ENCODE measurements at regions not wholly inside any gene's neighbourhood (a gene's known extent, or its start where the extent isn't known, plus 50 kb on each side); places are given as distances from the start of the nearest gene placed in this dataset.

GRCh38 chr6:105753207-105753606 lies 332.9 kb upstream of the PRDM1 start:
- Mint-ChIP-seq H3K4me3 (ENCODE audit: low read depth) (no peak overlapping the region), H3K27me3 (peaks cover 10% of the 10 kb centered on the region), H3K36me3 (ENCODE audit: insufficient read depth) (no peaks in the 10 kb centered on the region), H3K27ac (no peak overlapping the region), H3K4me1 (ENCODE audit: low read depth) (peaks cover 2% of the 10 kb centered on the region), H3K9me3 (ENCODE audit: low read depth) (no peaks in the 10 kb centered on the region)
- DNase-seq (ENCODE audit: low spot score, unreplicated experiment): no peak
- no peak for TF ChIP-seq CTCF (IDR thresholded peaks at IDR 0.05; ENCODE audit: unreplicated experiment)

DNA sequence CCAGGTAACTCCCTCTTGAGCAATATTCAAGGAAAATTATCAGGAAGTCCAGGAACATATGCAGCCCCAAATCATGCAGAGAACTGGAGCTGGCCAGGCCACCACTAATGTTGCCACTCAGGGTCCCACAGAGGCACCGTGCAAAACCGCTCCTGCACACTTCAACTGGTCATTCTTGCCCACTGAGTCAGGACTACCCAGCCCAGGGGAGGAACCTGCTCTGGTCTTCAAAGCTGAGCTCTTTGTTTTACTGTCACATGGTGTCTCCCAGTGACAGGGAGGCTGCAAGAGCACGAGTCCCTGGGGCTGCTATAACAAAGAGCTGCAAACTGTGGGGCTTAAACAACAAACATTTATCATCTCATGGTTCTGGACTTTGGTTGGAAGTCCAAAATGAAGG lies 336.0 kb upstream of the PRDM1 start:
- Mint-ChIP-seq H3K27ac (no peak overlapping the region), H3K9me3 (ENCODE audit: low read depth) (no peaks in the 10 kb centered on the region), H3K4me3 (ENCODE audit: low read depth) (no peak overlapping the region), H3K36me3 (ENCODE audit: insufficient read depth) (no peaks in the 10 kb centered on the region), H3K4me1 (ENCODE audit: low read depth) (peaks cover 2% of the 10 kb centered on the region), H3K27me3 (peaks cover 3% of the 10 kb centered on the region)
- DNase-seq (ENCODE audit: low spot score, unreplicated experiment): no peak
- no peak for TF ChIP-seq CTCF (IDR thresholded peaks at IDR 0.05; ENCODE audit: unreplicated experiment)

- no peak overlapping the region for H3K27ac Mint-ChIP-seq
- H3K4me1 Mint-ChIP-seq (ENCODE audit: low read depth): peaks cover 2% of the 10 kb centered on the region
- TF ChIP-seq CTCF (IDR thresholded peaks at IDR 0.05; ENCODE audit: unreplicated experiment): no peak
- H3K27me3 Mint-ChIP-seq: peaks cover 7% of the 10 kb centered on the region
- H3K4me3 Mint-ChIP-seq (ENCODE audit: low read depth): no peak overlapping the region
- DNase-seq (ENCODE audit: low spot score, unreplicated experiment): no peak
- H3K9me3 Mint-ChIP-seq (ENCODE audit: low read depth): no peaks in the 10 kb centered on the region
- no peaks in the 10 kb centered on the region for H3K36me3 Mint-ChIP-seq (ENCODE audit: insufficient read depth)
Observed at GRCh38 chr6:105748737-105749161, 337.4 kb upstream of the PRDM1 start.

DNA sequence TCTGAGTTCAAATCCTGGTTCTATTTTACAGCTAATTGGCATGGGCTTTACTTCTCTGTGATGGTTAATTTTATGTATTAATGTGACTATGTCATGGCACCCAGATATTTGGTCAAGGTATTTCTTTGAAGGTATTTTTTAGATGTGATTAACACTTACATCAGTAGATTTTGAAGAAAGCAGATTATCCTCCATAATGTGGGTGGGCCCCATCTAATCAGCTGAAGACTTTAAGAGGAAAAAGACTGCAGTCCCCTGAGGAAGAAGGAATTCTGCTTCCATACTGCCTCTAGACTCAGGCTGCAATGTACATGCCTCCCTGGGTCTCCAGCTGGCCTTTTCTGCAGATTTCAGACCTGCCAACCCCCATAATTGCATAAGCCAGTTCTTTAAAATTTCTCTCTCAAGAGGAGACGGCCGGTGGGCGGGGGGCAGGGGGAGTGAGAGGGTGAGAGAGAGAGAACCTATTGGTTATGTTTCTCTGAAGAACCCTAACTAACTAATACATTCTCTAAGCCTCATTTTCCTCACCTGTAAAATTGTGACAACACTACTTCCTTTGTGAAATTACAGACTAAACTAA lies 338.2 kb upstream of the PRDM1 start:
- DNase-seq (ENCODE audit: low spot score, unreplicated experiment): no peak
- no peak for TF ChIP-seq CTCF (IDR thresholded peaks at IDR 0.05; ENCODE audit: unreplicated experiment)
- Mint-ChIP-seq H3K27ac (no peak overlapping the region), H3K36me3 (ENCODE audit: insufficient read depth) (no peaks in the 10 kb centered on the region), H3K9me3 (ENCODE audit: low read depth) (no peaks in the 10 kb centered on the region), H3K4me1 (ENCODE audit: low read depth) (no peaks in the 10 kb centered on the region), H3K4me3 (ENCODE audit: low read depth) (no peak overlapping the region), H3K27me3 (peaks cover 9% of the 10 kb centered on the region)

DNA sequence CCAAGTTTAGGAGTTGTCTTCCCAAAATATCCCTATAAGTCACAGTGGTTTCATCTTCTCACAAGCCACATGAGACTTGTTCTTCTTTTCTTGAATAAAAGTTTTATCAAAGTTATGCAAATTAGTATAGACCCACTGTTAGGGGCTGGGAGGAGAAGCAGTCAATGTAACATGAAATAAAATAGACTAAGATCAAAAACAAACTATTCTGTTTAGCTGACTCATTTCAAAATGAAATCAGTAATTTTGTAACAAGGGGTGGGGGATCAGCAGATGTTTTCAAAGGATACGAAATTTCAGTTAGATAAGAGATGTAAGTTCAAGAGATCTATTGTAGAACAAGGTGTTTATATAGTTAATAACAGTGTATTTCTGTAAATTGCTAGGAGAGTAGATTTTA lies 339.6 kb upstream of the PRDM1 start:
- Mint-ChIP-seq H3K4me1 (ENCODE audit: low read depth) (no peaks in the 10 kb centered on the region), H3K4me3 (ENCODE audit: low read depth) (no peak overlapping the region), H3K27me3 (peaks cover 15% of the 10 kb centered on the region), H3K9me3 (ENCODE audit: low read depth) (no peaks in the 10 kb centered on the region), H3K27ac (no peak overlapping the region), H3K36me3 (ENCODE audit: insufficient read depth) (no peaks in the 10 kb centered on the region)
- DNase-seq (ENCODE audit: low spot score, unreplicated experiment): no peak
- TF ChIP-seq CTCF (IDR thresholded peaks at IDR 0.05; ENCODE audit: unreplicated experiment): no peak
